GM12878 (cell line): ENCODE measurements at regions not wholly inside any gene's neighbourhood (a gene's known extent, or its start where the extent isn't known, plus 50 kb on each side); places are given as distances from the start of the nearest gene placed in this dataset.

Experiments used
- ATAC-seq: fragments of 200-7000 bp; cut with Tn5 transposase; 3 replicates; pipeline ENCODE4 v1.9.1; 2020; ENCODE audit warnings: mild to moderate bottlenecking, moderate library complexity
- BruUV-seq: library from RNA; stranded (reverse); fragments of 400-500 nt; replicated peaks from 2 replicates; lab custom pipeline; 2021; lab: Mats Ljungman, UMichigan
- CTCF ChIA-PET: fragments of 300-600 bp; sonication (Branson Sonifier 250); formaldehyde crosslinking; extraction: SDS; loops from one replicate; lab custom pipeline; 2021; ENCODE audit warnings: inconsistent platforms; lab: Yijun Ruan, JAX
- POLR2A ChIA-PET: fragments of 350-600 bp; formaldehyde crosslinking; extraction: SDS; loops from one replicate; lab custom pipeline; 2021; ENCODE audit warnings: inconsistent platforms; lab: Charles Lee
- RAD21 ChIA-PET: fragments of 300-600 bp; sonication (Branson Sonifier 250); formaldehyde crosslinking; loops from one replicate; lab custom pipeline; 2023; ENCODE audit warnings: antibody characterized with exemption; ENCODE audit not compliant: unreplicated experiment; lab: Charles Lee
- SMC1A ChIA-PET: fragments of 300-600 bp; sonication (Branson Sonifier 250); formaldehyde crosslinking; loops from one replicate; lab custom pipeline; 2023; ENCODE audit not compliant: unreplicated experiment, uncharacterized antibody; lab: Charles Lee
- DNase-seq: peaks from one replicate; pipeline ENCODE4 v3.0.0-alpha.2; 2011; ENCODE audit warnings: low read depth, low spot score
- FAIRE-seq: peaks from 3 replicates; lab custom pipeline; 2011; peaks lifted over from hg19 to GRCh38; lab: Jason Lieb, UNC
- H2AFZ ChIP-seq: 2 replicates; pipeline ENCODE4 v1.6.0; 2011; ENCODE audit warnings: low read depth, low read length, control low read depth; ENCODE audit not compliant: control insufficient read depth
- H3K27ac ChIP-seq: 2 replicates; pipeline ENCODE4 v1.5.1; 2011; ENCODE audit warnings: control low read depth; ENCODE audit not compliant: control insufficient read depth, insufficient read depth
- H3K27me3 ChIP-seq, 2 experiments: replicated peaks in 1 of 2; 2 replicates each; pipeline versions ENCODE4 v1.6.0 to v1.6.1; 2011; ENCODE audit warnings: low read length in 1 of 2; ENCODE audit not compliant: control insufficient read depth in 2 of 2, insufficient read depth in 2 of 2
- H3K36me3 ChIP-seq, 2 experiments: 2 replicates each; pipeline ENCODE4 v1.5.1; 2011; ENCODE audit warnings: low read length in 1 of 2; ENCODE audit not compliant: control insufficient read depth in 2 of 2, insufficient read depth in 2 of 2
- H3K4me1 ChIP-seq: 2 replicates; pipeline ENCODE4 v1.6.1; 2011; ENCODE audit warnings: mild to moderate bottlenecking, low read length, moderate library complexity, mixed read lengths; ENCODE audit not compliant: control insufficient read depth, insufficient read depth
- H3K4me2 ChIP-seq: 2 replicates; pipeline ENCODE4 v1.6.0; 2011; ENCODE audit warnings: control low read depth; ENCODE audit not compliant: control insufficient read depth, insufficient read depth
- H3K4me3 ChIP-seq: fragments of 200-600 bp; sonication (generic); 2 replicates; pipeline ENCODE4 v1.5.1; 2016
- H3K79me2 ChIP-seq: 2 replicates; pipeline ENCODE4 v1.6.0; 2011; ENCODE audit warnings: low read length; ENCODE audit not compliant: control insufficient read depth, insufficient read depth
- H3K9ac ChIP-seq: 2 replicates; pipeline ENCODE4 v1.8.0; 2011; ENCODE audit warnings: low read length, control low read depth, mixed read lengths; ENCODE audit not compliant: control insufficient read depth, insufficient read depth
- H3K9me3 ChIP-seq: replicated peaks from 3 replicates; pipeline ENCODE4 v1.5.1; 2011; ENCODE audit warnings: mild to moderate bottlenecking, low read length; ENCODE audit not compliant: control insufficient read depth, insufficient read depth
- H4K20me1 ChIP-seq: 2 replicates; pipeline ENCODE4 v1.6.0; 2011; ENCODE audit not compliant: control insufficient read depth, insufficient read depth
- HDAC2 ChIP-seq: fragments of 200-600 bp; sonication (generic); IDR thresholded peaks from 2 replicates; pipeline ENCODE4 v1.6.1; 2017
- IKZF1 ChIP-seq: fragments of 450-650 bp; conservative IDR thresholded peaks from 2 replicates; pipeline ENCODE4 v1.6.1; 2017; ENCODE audit warnings: antibody characterized with exemption, mild to moderate bottlenecking
- LARP7 ChIP-seq: fragments of 450-650 bp; IDR thresholded peaks from 2 replicates; pipeline ENCODE4 v1.6.1; 2017; ENCODE audit warnings: mild to moderate bottlenecking
- MTA2 ChIP-seq: fragments of 450-650 bp; IDR thresholded peaks from 2 replicates; pipeline ENCODE4 v1.6.1; 2016; ENCODE audit warnings: low read depth, mild to moderate bottlenecking, moderate library complexity
- NKRF ChIP-seq: fragments of 450-650 bp; conservative IDR thresholded peaks from 2 replicates; pipeline ENCODE4 v1.6.1; 2017; ENCODE audit warnings: mild to moderate bottlenecking, moderate library complexity
- PAX8 ChIP-seq: fragments of 450-650 bp; IDR thresholded peaks from 2 replicates; pipeline ENCODE4 v1.6.1; 2017; ENCODE audit warnings: mild to moderate bottlenecking, moderate library complexity
- POLR2A ChIP-seq: IDR thresholded peaks from 2 replicates; pipeline ENCODE4 v1.6.1; 2011; ENCODE audit warnings: low read depth, mild to moderate bottlenecking, low read length
- PRDM15 ChIP-seq: fragments of 450-650 bp; formaldehyde crosslinking; IDR thresholded peaks from 2 replicates; pipeline ENCODE4 v1.4.0; 2020; ENCODE audit warnings: mild to moderate bottlenecking, moderate library complexity
- RUNX3 ChIP-seq: IDR thresholded peaks from 2 replicates; pipeline ENCODE4 v1.6.1; 2012; ENCODE audit warnings: low read length, inconsistent platforms
- SPI1 ChIP-seq: IDR thresholded peaks from 2 replicates; pipeline ENCODE4 v1.6.1; 2011; ENCODE audit warnings: low read depth, mild to moderate bottlenecking, low read length, moderate library complexity, borderline replicate concordance; ENCODE audit not compliant: insufficient read depth
- WGBS: methylation state at CpG from one replicate; pipeline ENCODE4 v1.1.6; 2016; ENCODE audit warnings: low lambda C conversion rate; ENCODE audit not compliant: insufficient replicate concordance, insufficient coverage; ENCODE audit errors: missing lambda C conversion rate; 5-methylcytosine and 5-hydroxymethylcytosine counted together
- in situ Hi-C: fragments of 300-500 bp; cut with MboI; formaldehyde crosslinking; loops from 9 replicates; pipeline ENCODE4 v1.14.3; 2018; ENCODE audit warnings: mixed read lengths
- intact Hi-C: fragments of 100-400 bp; cut with micrococcal nuclease; formaldehyde crosslinking; loops from one replicate; pipeline ENCODE4 v1.14.2; 2022; ENCODE audit not compliant: unreplicated experiment

- RAD21 ChIA-PET, result no interaction called here
- Histone ChIP-seq H3K9ac (no peak overlapping the region), H3K4me1 (no peaks in the 10 kb centered on the region), H3K79me2 (no peaks in the 10 kb centered on the region), H3K4me2 (no peak overlapping the region), H3K27me3 (no peaks in the 10 kb centered on the region), H3K36me3 (no peaks in the 10 kb centered on the region), H3K27ac (no peak overlapping the region), H3K9me3 (no peaks in the 10 kb centered on the region; the same call in 1 of the 3 replicates), H2AFZ (no peak overlapping the region), H3K4me3 (no peak overlapping the region), H4K20me1 (no peaks in the 10 kb centered on the region)
- ATAC-seq, result no peak
- in situ Hi-C loops, result no loop called here
- FAIRE-seq, result no peak
- POLR2A ChIA-PET, result no interaction called here
- 95% methylated on average over 3 of the region's 3 CpGs for WGBS
- no peak for TF ChIP-seq IKZF1
- no peak for TF ChIP-seq HDAC2
- TF ChIP-seq LARP7, result no peak
- no peak for TF ChIP-seq PAX8
- BruUV-seq, result no TSS peak
- DNase-seq, result no peak
- SMC1A ChIA-PET, result interaction anchor here (2.1 to 2.5 kb wide), 2 partner anchors 194 to 200 kb away, joined by 12 to 35 read pairs; no protein-coding TSS in a partner anchor
- CTCF ChIA-PET, result no interaction called here
- intact Hi-C loops, result no loop called here
These were observed 71.8 kb upstream of the NOX3 start for GRCh38 chr6:155527443-155527842.

- H3K9me3 ChIP-seq, result no peaks in the 10 kb centered on the region; the same call in 1 of the 3 replicates
- DNase-seq, result no peak
- no peaks in the 10 kb centered on the region for H3K27me3 ChIP-seq
- ATAC-seq, result no peak
- CTCF ChIA-PET, result no interaction called here
- intact Hi-C loops (no loop called here), in situ Hi-C loops (no loop called here)
- TF ChIP-seq PRDM15 (no peak), RUNX3 (no peak), NKRF (no peak), SPI1 (no peak), MTA2 (no peak), POLR2A (no peak)
- RAD21 ChIA-PET, result no interaction called here
- H3K79me2 ChIP-seq, result no peaks in the 10 kb centered on the region
- SMC1A ChIA-PET, result interaction anchor here (1.2 to 2.3 kb wide), 3 partner anchors 12 to 209 kb away, joined by 3 to 6 read pairs (median 3); partner anchors contain the start of gene TFB1M
- no peak for FAIRE-seq
- H4K20me1 ChIP-seq, result no peaks in the 10 kb centered on the region
- no peak overlapping the region for H3K4me3 ChIP-seq
- no peak overlapping the region for H3K9ac ChIP-seq
- H2AFZ ChIP-seq, result no peak overlapping the region
- H3K27ac ChIP-seq, result no peak overlapping the region
- 0 out of 2 replicates have a peak, but pooled peaks cover 4% of the 10 kb centered on the region for H3K4me1 ChIP-seq
- BruUV-seq, result no TSS peak
- POLR2A ChIA-PET, result no interaction called here
- WGBS, result 64% methylated on average over 9 of the region's 9 CpGs
- H3K4me2 ChIP-seq, result no peak overlapping the region
- no peaks in the 10 kb centered on the region for H3K36me3 ChIP-seq
These were observed 68.4 kb upstream of the NOX3 start for GRCh38 chr6:155523821-155524651.
